Gastrocnemius medialis (tissue), 4 donors: ENCODE measurements at regions not wholly inside any gene's neighbourhood (a gene's known extent, or its start where the extent isn't known, plus 50 kb on each side); places are given as distances from the start of the nearest gene placed in this dataset.
A peak's percentile ranks its signal among the peaks of the same experiment; 100 is the strongest.

Experiments used
- ATAC-seq, 2 donors: fragments of 150-250 bp; one replicate each; pipeline ENCODE4 v1.9.1; 2016
- DNase-seq, 2 donors: peaks; one replicate each; pipeline ENCODE4 v3.0.0-alpha.2; 2019
- H3K27ac ChIP-seq, 4 donors: fragments of 200-600 bp; sonication (generic); 1 replicate in 1 of 4; 2 replicates in 3 of 4; pipeline ENCODE4 v1.5.1; 2016 to 2018; ENCODE audit warnings: mild to moderate bottlenecking in 2 of 4, moderate library complexity in 1 of 4
- H3K27me3 ChIP-seq, 3 donors: fragments of 200-600 bp; sonication (generic) in 2 of 3; 1 replicate in 1 of 3; 2 replicates in 2 of 3; pipeline versions ENCODE4 v1.5.1 to v1.6.0; 2016 to 2019; ENCODE audit warnings: mild to moderate bottlenecking in 1 of 3, moderate library complexity in 1 of 3
- H3K36me3 ChIP-seq, 2 donors: fragments of 200-600 bp; sonication (generic) in 1 of 2; one replicate each; pipeline ENCODE4 v1.5.1; 2017 to 2018
- H3K4me1 ChIP-seq, 2 donors: fragments of 200-600 bp; sonication (generic) in 1 of 2; one replicate each; pipeline ENCODE4 v1.5.1; 2016 to 2017; ENCODE audit warnings: mild to moderate bottlenecking in 2 of 2
- H3K4me3 ChIP-seq, 4 donors: fragments of 200-600 bp; sonication (generic) in 3 of 4; 1 replicate in 1 of 4; 2 replicates in 3 of 4; pipeline ENCODE4 v1.5.1; 2016 to 2019; ENCODE audit warnings: mild to moderate bottlenecking in 2 of 4
- H3K9me3 ChIP-seq, 3 donors: fragments of 200-600 bp; sonication (generic) in 2 of 3; 1 replicate in 1 of 3; 2 replicates in 2 of 3; pipeline ENCODE4 v1.5.1; 2016 to 2019
- CTCF ChIP-seq, 5 experiments: fragments of 450-650 bp in 3 of 5; fragments of 200-600 bp in 2 of 5; sonication (generic) in 2 of 5; IDR thresholded peaks in 4 of 5; conservative IDR thresholded peaks in 1 of 5; 1 replicate in 4 of 5; 2 replicates in 1 of 5; pipeline ENCODE4 v1.5.1; 2016 to 2019; ENCODE audit warnings: antibody characterized with exemption in 5 of 5, mild to moderate bottlenecking in 3 of 5, moderate library complexity in 3 of 5
- POLR2A ChIP-seq, 2 donors: fragments of 450-650 bp; IDR thresholded peaks; one replicate each; pipeline ENCODE4 v1.6.1; 2017; ENCODE audit warnings: antibody characterized with exemption in 2 of 2, mild to moderate bottlenecking in 2 of 2, moderate library complexity in 2 of 2
- in situ Hi-C, 4 donors: fragments of 200-750 bp; cut with MboI; loops; one replicate each; pipeline versions ENCODE4 v1.15.0 to v1.8.0; 2017; ENCODE audit warnings: low sequenced_read_pairs in 4 of 4
- intact Hi-C: fragments of 100-400 bp; cut with DNase I; formaldehyde crosslinking; loops from one replicate; pipeline ENCODE4 v1.15.1; 2023; ENCODE audit warnings: low total_unique reads

- Histone ChIP-seq H3K4me3 (no peak overlapping the region), H3K9me3 (no peaks in the 10 kb centered on the region), H3K36me3 (no peaks in the 10 kb centered on the region), H3K27ac (no peak overlapping the region), H3K27me3 (no peaks in the 10 kb centered on the region), H3K4me1 (peaks cover 0 to 6% of the 10 kb centered on the region in 2 donors)
- intact Hi-C loops, result no loop called here
- in situ Hi-C loops, result no loop called here
- no peak for ATAC-seq
- TF ChIP-seq POLR2A (IDR thresholded peaks at IDR 0.05) (no peak), CTCF (IDR thresholded peaks at IDR 0.05 in 4 of 5, conservative IDR thresholded peaks at IDR 0.05 in 1 of 5) (no peak)
- DNase-seq, result no peak
Observed at GRCh38 chr2:18425210-18425703, 135.2 kb downstream of the RDH14 start.

- Histone ChIP-seq H3K27ac (no peak overlapping the region), H3K4me3 (no peak overlapping the region), H3K4me1 (peaks cover 0 to 6% of the 10 kb centered on the region in 2 donors), H3K36me3 (no peaks in the 10 kb centered on the region), H3K9me3 (no peaks in the 10 kb centered on the region), H3K27me3 (no peaks in the 10 kb centered on the region)
- ATAC-seq (no peak), DNase-seq (no peak)
- in situ Hi-C loops, result no loop called here
- intact Hi-C loops, result no loop called here
- no peak for TF ChIP-seq POLR2A (IDR thresholded peaks at IDR 0.05)
- no peak for TF ChIP-seq CTCF (IDR thresholded peaks at IDR 0.05 in 4 of 5, conservative IDR thresholded peaks at IDR 0.05 in 1 of 5)
Observed at GRCh38 chr2:18423636-18424035, 136.8 kb downstream of the RDH14 start.

- no peaks in the 10 kb centered on the region for H3K27me3 ChIP-seq
- in situ Hi-C loops, result no loop called here
- TF ChIP-seq CTCF (IDR thresholded peaks at IDR 0.05 in 4 of 5, conservative IDR thresholded peaks at IDR 0.05 in 1 of 5) (no peak), POLR2A (IDR thresholded peaks at IDR 0.05) (no peak)
- H3K4me1 ChIP-seq, result peaks cover 0 to 6% of the 10 kb centered on the region in 2 donors
- intact Hi-C loops, result no loop called here
- H3K9me3 ChIP-seq, result no peaks in the 10 kb centered on the region
- no peak for DNase-seq
- no peaks in the 10 kb centered on the region for H3K36me3 ChIP-seq
- no peak for ATAC-seq
- H3K4me3 ChIP-seq, result no peak overlapping the region
- H3K27ac ChIP-seq, result no peak overlapping the region
Observed at GRCh38 chr2:18422432-18423165, 137.9 kb downstream of the RDH14 start.

DNA sequence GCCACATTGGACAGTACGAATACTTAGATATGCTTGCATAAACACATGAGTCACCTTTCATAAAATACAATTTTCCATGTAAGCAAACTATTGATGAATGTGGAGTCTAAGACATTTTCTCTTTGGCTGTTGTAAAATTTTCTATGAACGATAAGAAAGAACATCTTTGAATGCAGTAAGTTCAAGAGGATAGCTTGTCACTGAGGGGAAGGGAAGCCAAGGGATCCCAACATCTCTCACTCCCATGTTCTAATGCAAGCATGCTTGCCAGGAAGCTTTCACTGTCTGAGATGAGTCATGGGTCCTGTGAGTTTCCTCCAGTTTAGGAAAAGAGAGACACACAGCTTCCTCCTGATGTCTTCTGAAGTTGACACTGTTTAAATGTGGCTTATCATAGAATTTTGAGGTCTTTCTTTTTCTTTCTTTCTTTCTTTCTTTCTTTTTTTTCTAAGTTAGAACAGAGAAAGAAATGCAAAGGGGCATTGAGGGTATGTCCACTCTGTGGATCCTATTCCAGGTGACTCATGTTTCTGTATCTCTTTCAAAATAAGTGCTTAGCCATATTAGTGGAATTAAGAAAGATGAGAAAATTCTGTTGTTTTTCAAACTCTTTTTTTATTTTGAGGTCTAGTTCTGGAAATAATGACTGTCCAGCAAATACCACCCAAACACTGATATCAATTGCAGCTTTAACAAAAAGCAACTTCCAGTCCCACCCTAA, 146.6 kb downstream of the RDH14 start:
- H3K4me3 ChIP-seq, result no peak overlapping the region
- peaks cover 0 to 5% of the 10 kb centered on the region in 2 donors for H3K4me1 ChIP-seq
- ATAC-seq, result peak; percentile 84 to 88
- H3K27ac ChIP-seq, result peak overlapping the region; percentile 21 to 37 (median 28)
- no peaks in the 10 kb centered on the region for H3K36me3 ChIP-seq
- peak in 1 of 2 donors; percentile 28 for DNase-seq
- intact Hi-C loops, result no loop called here
- in situ Hi-C loops, result no loop called here
- H3K9me3 ChIP-seq, result no peaks in the 10 kb centered on the region
- TF ChIP-seq POLR2A (IDR thresholded peaks at IDR 0.05), result no peak
- no peak for TF ChIP-seq CTCF (IDR thresholded peaks at IDR 0.05 in 4 of 5, conservative IDR thresholded peaks at IDR 0.05 in 1 of 5)
- H3K27me3 ChIP-seq, result no peaks in the 10 kb centered on the region
